ENCODE measurements at regions not wholly inside any gene's neighbourhood (a gene's known extent, or its start where the extent isn't known, plus 50 kb on each side); places are given as distances from the start of the nearest gene placed in this dataset.

DNA sequence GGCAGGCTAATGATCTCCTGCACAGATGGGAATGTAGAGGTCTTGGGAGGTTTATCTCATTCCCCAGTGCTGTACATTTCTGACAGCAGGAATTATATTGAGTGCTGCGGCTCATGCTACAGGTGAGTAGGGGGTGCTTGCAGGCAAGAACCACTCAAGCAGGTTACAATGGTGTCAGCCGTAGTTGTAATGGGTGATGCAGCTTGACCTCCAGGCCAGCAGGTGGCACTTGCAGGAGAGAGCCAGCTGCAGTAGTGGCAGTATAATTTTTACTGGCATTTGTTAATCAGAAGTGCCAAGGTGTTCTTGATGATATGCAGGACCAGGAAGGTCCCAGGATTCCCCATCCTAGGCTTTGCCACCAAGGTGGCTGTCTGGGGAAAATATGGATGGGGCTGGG is 759.6 kb upstream of the NDST4 start:
- TF ChIP-seq POLR2A (IDR thresholded peaks at IDR 0.05) (no peak), POLR2AphosphoS5 (IDR thresholded peaks at IDR 0.05) (no peak), EP300 (IDR thresholded peaks at IDR 0.05; ENCODE audit: low read depth) (no peak)
- TF ChIP-seq, protein P1, sequence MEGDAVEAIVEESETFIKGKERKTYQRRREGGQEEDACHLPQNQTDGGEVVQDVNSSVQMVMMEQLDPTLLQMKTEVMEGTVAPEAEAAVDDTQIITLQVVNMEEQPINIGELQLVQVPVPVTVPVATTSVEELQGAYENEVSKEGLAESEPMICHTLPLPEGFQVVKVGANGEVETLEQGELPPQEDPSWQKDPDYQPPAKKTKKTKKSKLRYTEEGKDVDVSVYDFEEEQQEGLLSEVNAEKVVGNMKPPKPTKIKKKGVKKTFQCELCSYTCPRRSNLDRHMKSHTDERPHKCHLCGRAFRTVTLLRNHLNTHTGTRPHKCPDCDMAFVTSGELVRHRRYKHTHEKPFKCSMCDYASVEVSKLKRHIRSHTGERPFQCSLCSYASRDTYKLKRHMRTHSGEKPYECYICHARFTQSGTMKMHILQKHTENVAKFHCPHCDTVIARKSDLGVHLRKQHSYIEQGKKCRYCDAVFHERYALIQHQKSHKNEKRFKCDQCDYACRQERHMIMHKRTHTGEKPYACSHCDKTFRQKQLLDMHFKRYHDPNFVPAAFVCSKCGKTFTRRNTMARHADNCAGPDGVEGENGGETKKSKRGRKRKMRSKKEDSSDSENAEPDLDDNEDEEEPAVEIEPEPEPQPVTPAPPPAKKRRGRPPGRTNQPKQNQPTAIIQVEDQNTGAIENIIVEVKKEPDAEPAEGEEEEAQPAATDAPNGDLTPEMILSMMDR (IDR thresholded peaks at IDR 0.05), result no peak
- no peaks in the 10 kb centered on the region for H3K36me3 ChIP-seq
- H3K9me3 ChIP-seq, result no peaks in the 10 kb centered on the region
- DNase-seq, result no peak
- intact Hi-C loops (cut with DNase I; ENCODE audit: low total_unique reads) (no loop called here), in situ Hi-C loops (cut with MboI; ENCODE audit: low pct_ligation_motif_present in 1 of 4, low pct_unique_long_range_greater_than_20kb in 1 of 4, low sequenced_read_pairs in 3 of 4) (loop anchor here in 3 of 4 donors (25.0 kb wide), 3 partner anchors 761 to 1086 kb away; partner anchors contain the start of gene NDST4 (in 1 of the 3))
- H3K27ac ChIP-seq, result no peak overlapping the region
- 94% methylated on average over 2 of the region's 2 CpGs; no CpG with 5 or more reads in 1 of the 2 donors for WGBS, 2 donors (ENCODE audit: low coverage in 1 of 2)
- no peak overlapping the region for H3K4me3 ChIP-seq
- no peaks in the 10 kb centered on the region for H3K27me3 ChIP-seq
- H3K4me1 ChIP-seq, result no peaks in the 10 kb centered on the region

DNA sequence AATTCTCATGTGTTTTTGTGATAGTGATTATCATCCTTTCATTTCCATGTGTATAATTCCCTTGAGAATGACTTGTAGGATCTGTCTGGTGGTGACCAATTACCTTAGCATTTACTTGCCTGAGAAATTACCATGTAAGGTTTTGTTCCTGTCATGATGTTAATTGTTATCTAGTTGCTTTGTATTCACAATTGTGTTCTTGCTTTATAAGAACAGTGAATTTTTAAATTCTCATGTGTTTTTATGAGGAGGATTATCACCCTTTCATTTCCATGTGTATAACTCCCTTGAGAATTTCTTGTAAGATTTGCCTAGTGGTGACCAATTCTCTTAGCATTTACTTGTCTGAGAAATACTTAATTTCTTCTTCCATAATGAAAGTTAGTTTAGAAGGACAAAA is 758.2 kb upstream of the NDST4 start:
- Histone ChIP-seq H3K9me3 (no peaks in the 10 kb centered on the region), H3K4me3 (no peak overlapping the region), H3K27ac (no peak overlapping the region), H3K36me3 (no peaks in the 10 kb centered on the region), H3K4me1 (no peaks in the 10 kb centered on the region), H3K27me3 (no peaks in the 10 kb centered on the region)
- no peak for TF ChIP-seq EP300 (IDR thresholded peaks at IDR 0.05; ENCODE audit: low read depth)
- no peak for TF ChIP-seq POLR2A (IDR thresholded peaks at IDR 0.05)
- TF ChIP-seq, protein P1 (IDR thresholded peaks at IDR 0.05), result no peak
- TF ChIP-seq POLR2AphosphoS5 (IDR thresholded peaks at IDR 0.05), result no peak
- in situ Hi-C loops (cut with MboI; ENCODE audit: low pct_ligation_motif_present in 1 of 4, low pct_unique_long_range_greater_than_20kb in 1 of 4, low sequenced_read_pairs in 3 of 4), result loop anchor here in 3 of 4 donors (25.0 kb wide), 3 partner anchors 759 to 1084 kb away; partner anchors contain the start of gene NDST4 (in 1 of the 3)
- intact Hi-C loops (cut with DNase I; ENCODE audit: low total_unique reads), result no loop called here
- DNase-seq, result no peak

DNA sequence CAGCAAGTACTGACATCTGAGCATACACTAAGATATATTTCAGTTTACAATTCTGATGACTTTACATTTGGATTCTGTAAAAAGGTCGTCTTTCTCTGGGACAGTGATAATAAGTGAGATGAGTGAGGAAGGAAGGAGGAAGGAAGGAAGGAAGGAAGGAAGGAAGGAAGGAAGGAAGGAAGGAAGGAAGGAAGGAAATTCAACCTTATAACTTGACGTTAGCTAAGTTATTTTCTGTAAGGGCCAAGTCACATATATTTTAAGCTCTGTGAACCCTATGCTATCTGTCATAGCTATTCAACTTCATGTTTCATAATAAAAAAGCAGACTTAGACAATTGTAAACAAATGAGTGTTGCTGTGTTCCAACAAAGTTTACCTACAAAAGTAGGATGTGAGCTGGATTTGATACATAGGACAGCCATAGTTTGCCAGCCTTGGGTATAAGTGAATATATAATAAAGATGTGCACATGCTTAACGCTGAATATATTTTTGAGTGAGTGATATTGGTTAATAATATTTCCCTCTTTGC is 753.0 kb upstream of the NDST4 start:
- 57 to 69% methylated on average over 3 of the region's 3 CpGs for WGBS, 2 donors (ENCODE audit: low coverage in 1 of 2)
- DNase-seq, result no peak
- in situ Hi-C loops (cut with MboI; ENCODE audit: low pct_ligation_motif_present in 1 of 4, low pct_unique_long_range_greater_than_20kb in 1 of 4, low sequenced_read_pairs in 3 of 4), result loop anchor here in 3 of 4 donors (25.0 kb wide), 3 partner anchors 754 to 1079 kb away; partner anchors contain the start of gene NDST4 (in 1 of the 3)

DNA sequence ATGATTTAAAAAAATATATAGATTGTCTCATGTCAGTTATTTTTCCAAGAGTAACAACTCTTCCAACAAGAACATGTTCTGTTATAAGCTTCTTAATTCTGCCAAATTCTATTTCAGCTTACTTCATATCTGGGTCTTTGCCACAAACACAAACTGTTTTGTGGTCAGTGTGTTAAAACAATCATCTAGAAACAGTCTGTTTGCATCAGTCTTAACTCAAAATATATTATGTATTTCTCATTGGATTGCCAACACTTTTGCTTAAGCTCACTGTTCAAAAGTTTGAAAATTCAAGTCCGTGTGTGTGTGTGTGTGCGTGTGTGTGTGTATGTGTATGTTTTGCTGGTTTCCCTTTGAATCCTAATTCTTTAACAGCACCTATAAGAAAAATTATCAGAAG is 752.3 kb upstream of the NDST4 start:
- no peak for DNase-seq
- intact Hi-C loops (cut with DNase I; ENCODE audit: low total_unique reads) (loop anchor here (5.0 kb wide), 1 partner anchor 38 kb away; no protein-coding TSS in a partner anchor), in situ Hi-C loops (cut with MboI; ENCODE audit: low pct_ligation_motif_present in 1 of 4, low pct_unique_long_range_greater_than_20kb in 1 of 4, low sequenced_read_pairs in 3 of 4) (loop anchor here in 3 of 4 donors (25.0 kb wide), 3 partner anchors 753 to 1078 kb away; partner anchors contain the start of gene NDST4 (in 1 of the 3))
- H3K27me3 ChIP-seq, result no peaks in the 10 kb centered on the region
- H3K4me1 ChIP-seq, result no peaks in the 10 kb centered on the region
- no peak overlapping the region for H3K27ac ChIP-seq
- H3K9me3 ChIP-seq, result no peaks in the 10 kb centered on the region
- H3K36me3 ChIP-seq, result no peaks in the 10 kb centered on the region
- WGBS, 2 donors (ENCODE audit: low coverage in 1 of 2), result 20 to 42% methylated on average over 2 of the region's 2 CpGs
- TF ChIP-seq POLR2A (IDR thresholded peaks at IDR 0.05) (no peak), EP300 (IDR thresholded peaks at IDR 0.05; ENCODE audit: low read depth) (no peak), POLR2AphosphoS5 (IDR thresholded peaks at IDR 0.05) (no peak)
- TF ChIP-seq, protein P1 (IDR thresholded peaks at IDR 0.05), result no peak
- H3K4me3 ChIP-seq, result no peak overlapping the region

More for the DNA sequence above, 753.0 kb upstream of the NDST4 start:
- no peaks in the 10 kb centered on the region for H3K27me3 ChIP-seq
- H3K9me3 ChIP-seq, result no peaks in the 10 kb centered on the region
- TF ChIP-seq POLR2A (IDR thresholded peaks at IDR 0.05) (no peak), EP300 (IDR thresholded peaks at IDR 0.05; ENCODE audit: low read depth) (no peak), POLR2AphosphoS5 (IDR thresholded peaks at IDR 0.05) (no peak)
- TF ChIP-seq, protein P1 (IDR thresholded peaks at IDR 0.05), result no peak
- H3K36me3 ChIP-seq, result no peaks in the 10 kb centered on the region
- no peaks in the 10 kb centered on the region for H3K4me1 ChIP-seq
- no peak overlapping the region for H3K4me3 ChIP-seq
- H3K27ac ChIP-seq, result no peak overlapping the region
- intact Hi-C loops (cut with DNase I; ENCODE audit: low total_unique reads), result loop anchor here (5.0 kb wide), 1 partner anchor 39 kb away; no protein-coding TSS in a partner anchor

Measured in transverse colon (tissue), 4 donors.